ENCODE measurements at regions not wholly inside any gene's neighbourhood (a gene's known extent, or its start where the extent isn't known, plus 50 kb on each side); places are given as distances from the start of the nearest gene placed in this dataset.
"Not testable (repeated sequence)": the region's sequence is repeated elsewhere in the genome, so short reads cannot be mapped to it uniquely, and the experiment has no call there.

DNA sequence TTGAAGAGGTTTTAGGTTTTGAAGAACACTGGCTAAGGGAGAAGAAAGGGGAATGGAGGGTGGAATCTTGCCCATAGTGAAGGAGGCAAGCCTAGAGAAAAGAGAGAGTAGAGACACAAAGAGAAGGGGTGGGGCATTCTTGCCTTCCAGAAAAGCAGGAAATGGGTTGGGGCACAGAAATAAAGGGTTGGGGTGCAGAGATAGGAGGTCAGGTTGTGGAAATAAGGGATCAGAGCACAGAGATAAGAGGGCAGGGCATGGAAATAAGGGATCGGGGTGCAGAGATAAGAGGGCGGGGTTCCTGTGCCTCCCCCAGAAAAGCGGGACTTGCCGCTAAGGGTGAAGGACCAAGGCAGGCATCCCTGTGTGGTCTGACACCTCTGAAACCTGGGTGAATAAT lies 69.9 kb downstream of the ALG1L2 start:
- H3K27me3 ChIP-seq; H3K4me1 ChIP-seq; H3K36me3 ChIP-seq; H3K9me3 ChIP-seq; H3K4me3 ChIP-seq; H3K27ac ChIP-seq; DNase-seq (ENCODE audit: low spot score): not testable (repeated sequence)

DNA sequence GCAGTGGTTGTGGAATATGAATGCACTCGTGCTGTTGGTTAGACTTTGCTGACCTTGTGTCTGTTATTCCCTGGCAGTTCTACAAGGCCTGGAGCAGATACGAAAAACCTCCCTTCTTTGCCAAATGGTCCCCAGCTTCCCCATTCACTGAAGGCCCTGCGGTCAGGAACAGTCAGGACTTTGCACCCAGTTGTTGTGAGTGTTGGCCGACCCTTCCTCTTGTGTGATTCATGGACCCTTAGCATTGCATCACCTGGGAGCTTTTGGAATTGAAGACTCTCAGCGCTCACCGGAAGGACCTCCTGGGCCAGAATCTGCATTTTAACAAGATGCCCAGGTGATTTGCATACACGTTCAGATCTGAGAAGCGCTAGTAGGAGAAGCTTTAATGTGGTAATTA lies 71.6 kb downstream of the ALG1L2 start:
- H3K9me3 ChIP-seq; H3K36me3 ChIP-seq; H3K4me1 ChIP-seq; H3K4me3 ChIP-seq; DNase-seq (ENCODE audit: low spot score); H3K27me3 ChIP-seq; H3K27ac ChIP-seq: not testable (repeated sequence)

DNA sequence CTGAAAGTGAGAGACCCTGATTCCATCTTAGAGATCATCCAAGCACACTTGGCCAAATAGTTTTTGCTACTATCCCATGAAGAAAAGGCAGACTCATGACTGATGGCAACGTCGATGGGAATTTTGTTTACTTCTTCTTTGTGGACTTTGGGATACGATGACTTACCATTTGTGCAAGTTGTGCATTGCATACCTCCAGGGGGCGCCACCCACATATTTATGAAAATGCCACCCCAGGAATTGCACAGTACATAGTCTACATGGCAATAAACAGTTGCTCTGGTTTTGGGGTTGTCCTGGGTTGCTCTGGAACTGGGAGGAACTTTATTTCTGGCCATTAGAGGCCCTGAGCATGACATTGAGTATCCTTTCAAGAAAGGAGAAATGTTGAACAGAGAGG lies 73.8 kb downstream of the ALG1L2 start:
- not testable (repeated sequence) for H3K4me1 ChIP-seq; H3K27me3 ChIP-seq; H3K9me3 ChIP-seq; DNase-seq (ENCODE audit: low spot score); H3K27ac ChIP-seq; H3K4me3 ChIP-seq; H3K36me3 ChIP-seq
- TF ChIP-seq, protein P1, sequence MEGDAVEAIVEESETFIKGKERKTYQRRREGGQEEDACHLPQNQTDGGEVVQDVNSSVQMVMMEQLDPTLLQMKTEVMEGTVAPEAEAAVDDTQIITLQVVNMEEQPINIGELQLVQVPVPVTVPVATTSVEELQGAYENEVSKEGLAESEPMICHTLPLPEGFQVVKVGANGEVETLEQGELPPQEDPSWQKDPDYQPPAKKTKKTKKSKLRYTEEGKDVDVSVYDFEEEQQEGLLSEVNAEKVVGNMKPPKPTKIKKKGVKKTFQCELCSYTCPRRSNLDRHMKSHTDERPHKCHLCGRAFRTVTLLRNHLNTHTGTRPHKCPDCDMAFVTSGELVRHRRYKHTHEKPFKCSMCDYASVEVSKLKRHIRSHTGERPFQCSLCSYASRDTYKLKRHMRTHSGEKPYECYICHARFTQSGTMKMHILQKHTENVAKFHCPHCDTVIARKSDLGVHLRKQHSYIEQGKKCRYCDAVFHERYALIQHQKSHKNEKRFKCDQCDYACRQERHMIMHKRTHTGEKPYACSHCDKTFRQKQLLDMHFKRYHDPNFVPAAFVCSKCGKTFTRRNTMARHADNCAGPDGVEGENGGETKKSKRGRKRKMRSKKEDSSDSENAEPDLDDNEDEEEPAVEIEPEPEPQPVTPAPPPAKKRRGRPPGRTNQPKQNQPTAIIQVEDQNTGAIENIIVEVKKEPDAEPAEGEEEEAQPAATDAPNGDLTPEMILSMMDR (IDR thresholded peaks at IDR 0.05), result peak in 1 of 2 donors; percentile 19

DNA sequence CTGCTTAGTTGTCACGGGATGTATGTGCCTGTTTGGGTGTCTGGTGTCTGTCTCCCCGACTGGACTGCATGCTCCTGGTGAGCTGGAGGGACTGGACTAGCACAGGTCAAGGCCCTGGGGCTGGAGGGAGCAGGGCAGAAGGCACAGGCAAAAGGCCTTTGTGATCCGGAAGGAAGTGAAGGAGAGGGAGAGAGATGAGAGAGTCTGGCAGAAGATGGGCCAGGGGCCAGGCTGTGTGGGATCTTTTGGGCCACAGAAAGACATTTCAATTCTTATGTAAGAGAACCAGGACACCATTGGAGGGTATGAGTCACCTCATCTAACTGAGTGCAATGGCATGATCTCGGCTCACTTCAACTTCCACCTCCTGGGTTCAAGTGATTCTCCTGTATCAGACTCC lies 85.2 kb downstream of the ALG1L2 start:
- H3K27me3 ChIP-seq; H3K4me3 ChIP-seq; H3K27ac ChIP-seq; H3K9me3 ChIP-seq; H3K4me1 ChIP-seq; DNase-seq (ENCODE audit: low spot score); H3K36me3 ChIP-seq: not testable (repeated sequence)

DNA sequence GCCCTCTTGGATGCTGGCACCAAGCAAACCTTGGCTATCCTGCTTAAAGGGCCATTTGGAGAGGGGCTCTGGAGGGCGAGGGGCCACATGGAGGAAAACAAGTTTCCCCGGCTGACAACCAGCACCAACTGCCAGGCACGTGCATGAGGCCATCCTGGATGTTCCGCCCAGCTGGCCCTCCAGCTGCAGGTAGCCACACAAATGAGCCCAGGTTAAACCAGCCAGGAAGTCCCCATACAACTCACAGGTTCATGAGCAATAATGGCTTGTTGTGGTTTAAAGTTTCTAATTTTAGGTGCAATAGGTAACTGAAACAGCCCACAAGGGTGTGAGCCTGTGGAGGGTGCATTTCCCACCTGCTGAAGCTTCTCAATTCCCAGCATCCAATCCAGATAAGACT lies 93.6 kb downstream of the ALG1L2 start:
- not testable (repeated sequence) for H3K4me1 ChIP-seq; H3K4me3 ChIP-seq; DNase-seq (ENCODE audit: low spot score); H3K27me3 ChIP-seq; H3K9me3 ChIP-seq; H3K36me3 ChIP-seq; H3K27ac ChIP-seq

DNA sequence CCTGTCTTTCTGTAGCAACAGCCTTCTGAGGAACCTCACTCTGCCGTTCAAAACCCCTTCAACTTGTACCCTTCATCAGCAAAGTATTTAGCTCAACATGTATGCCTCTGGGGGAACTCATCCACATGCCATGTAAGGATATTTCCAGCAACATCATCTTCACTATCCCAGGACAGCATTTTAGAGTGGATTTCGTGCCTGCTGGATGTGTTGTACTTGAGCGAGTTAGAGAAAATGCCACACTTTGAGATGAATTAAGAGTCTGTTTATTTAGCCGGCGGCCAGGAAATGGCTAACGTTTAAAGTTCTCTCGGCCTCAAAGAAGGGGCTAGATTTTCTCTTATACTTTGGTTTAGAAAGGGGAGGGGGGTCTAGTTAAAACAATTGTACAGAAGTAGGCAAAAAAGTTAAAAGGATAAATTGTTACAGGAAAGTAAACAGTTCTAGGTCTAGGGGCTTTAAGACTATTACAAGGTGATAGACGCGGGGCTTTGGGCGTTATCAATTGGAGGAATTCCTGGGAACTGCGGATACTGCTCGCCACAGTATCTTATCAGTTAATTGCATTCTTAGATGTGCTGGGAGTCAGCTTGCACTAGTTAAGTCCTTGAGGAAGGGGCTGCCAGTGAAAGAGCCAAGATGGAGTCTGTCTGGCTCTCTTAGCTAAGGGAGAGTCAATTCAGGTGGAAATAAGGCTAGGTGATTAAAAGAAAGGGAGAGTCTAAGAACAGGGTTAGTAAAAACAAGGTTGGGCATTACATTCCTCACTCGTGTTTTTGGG lies 95.0 kb downstream of the ALG1L2 start:
- not testable (repeated sequence) for H3K4me1 ChIP-seq; H3K36me3 ChIP-seq; H3K4me3 ChIP-seq; DNase-seq (ENCODE audit: low spot score); H3K27ac ChIP-seq; H3K9me3 ChIP-seq; H3K27me3 ChIP-seq

DNA sequence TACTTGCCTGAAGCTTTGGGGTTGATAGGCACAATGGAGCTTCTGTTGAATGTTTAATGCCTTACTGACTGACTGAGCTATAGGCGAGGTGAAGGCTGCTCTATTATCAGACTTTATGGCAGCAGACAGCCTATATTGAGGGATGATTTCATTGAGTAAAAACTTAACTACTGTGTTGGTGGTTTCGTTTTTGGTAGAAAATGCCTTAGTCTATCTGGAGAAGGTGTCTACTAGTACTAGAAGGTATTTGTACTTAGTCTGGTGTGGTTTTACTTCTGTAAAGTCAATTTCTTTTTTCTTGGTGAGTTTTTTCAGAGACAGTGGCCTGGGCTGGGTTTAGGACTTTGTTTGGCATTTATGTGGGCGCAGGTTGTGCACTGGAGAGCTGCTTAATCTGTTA lies 97.2 kb downstream of the ALG1L2 start:
- H3K27me3 ChIP-seq; H3K9me3 ChIP-seq; H3K4me1 ChIP-seq; DNase-seq (ENCODE audit: low spot score); H3K4me3 ChIP-seq; H3K36me3 ChIP-seq; H3K27ac ChIP-seq: not testable (repeated sequence)

DNA sequence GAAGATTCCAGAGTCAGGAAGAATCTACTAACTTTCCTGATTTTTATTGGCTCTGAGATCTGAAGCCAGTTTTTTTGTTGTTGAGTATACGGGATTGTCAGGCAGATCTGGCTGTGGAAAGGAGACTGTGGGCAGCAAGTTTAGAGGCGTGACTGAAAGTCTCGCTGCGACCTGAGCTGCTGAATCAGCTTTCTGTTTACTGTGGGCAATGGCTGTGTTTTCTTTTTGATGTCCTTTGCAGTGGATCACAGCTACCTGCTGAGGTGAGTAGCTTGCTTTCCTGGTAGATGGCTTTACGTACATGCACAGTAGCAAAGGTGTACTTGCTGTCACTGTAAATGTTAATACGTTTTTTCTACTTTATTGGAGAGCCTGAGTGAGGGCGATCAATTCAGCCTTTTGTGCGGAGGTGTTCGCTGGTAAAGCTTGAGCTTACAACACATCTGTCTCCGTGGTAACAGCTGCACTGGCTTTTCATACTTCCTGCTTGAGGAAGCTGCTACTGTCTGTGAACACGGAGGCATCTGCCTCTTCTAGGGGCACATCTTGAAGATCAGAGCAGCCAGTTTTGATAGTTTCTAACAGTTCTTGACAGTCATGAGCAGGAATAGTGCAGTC lies 97.8 kb downstream of the ALG1L2 start:
- H3K4me1 ChIP-seq, H3K27ac ChIP-seq, H3K27me3 ChIP-seq, H3K9me3 ChIP-seq, H3K36me3 ChIP-seq: not testable (repeated sequence)
- peak overlapping the region; percentile 19 to 24 for H3K4me3 ChIP-seq
- peak; percentile 64 for DNase-seq (ENCODE audit: low spot score)

DNA sequence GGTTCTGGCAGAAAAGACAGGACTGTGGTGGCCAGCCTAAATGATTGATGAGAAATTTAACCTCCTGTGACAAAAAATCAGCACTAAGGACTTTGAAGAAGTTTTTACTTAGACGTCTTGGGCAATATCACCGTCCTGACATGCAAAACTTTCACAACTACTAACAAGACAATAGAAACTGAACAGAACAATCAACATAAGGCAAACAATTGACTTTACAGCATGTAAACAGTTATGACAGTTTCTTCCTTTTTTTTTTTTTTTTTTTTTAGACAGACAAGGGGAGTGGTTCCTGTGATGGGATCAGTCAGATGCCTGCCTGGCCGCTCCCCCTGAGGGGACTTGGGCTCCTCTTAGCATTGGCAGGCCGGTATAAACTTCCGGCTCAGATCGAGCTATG lies 100.8 kb downstream of the ALG1L2 start:
- H3K9me3 ChIP-seq; H3K4me3 ChIP-seq; DNase-seq (ENCODE audit: low spot score); H3K27me3 ChIP-seq; H3K4me1 ChIP-seq; H3K27ac ChIP-seq; H3K36me3 ChIP-seq: not testable (repeated sequence)

DNA sequence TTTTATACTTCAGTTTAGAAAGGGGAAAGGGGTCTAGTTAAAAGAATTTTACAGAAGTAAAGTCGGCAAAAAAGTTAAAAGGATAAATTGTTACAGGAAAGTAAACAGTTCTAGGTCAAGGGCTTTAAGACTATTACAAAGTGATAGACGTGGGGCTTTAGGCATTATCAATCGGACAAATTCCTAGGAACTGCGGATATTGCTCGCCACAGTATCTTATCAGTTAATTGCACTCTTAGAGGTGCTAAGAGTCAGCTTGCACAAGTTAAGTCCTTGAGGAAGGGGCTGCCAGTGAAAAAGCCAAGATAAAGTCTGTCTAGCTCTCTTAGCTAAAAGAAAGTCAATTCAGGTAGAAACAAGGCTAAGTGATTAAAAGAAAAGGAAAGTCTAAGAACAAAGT lies 102.1 kb downstream of the ALG1L2 start:
- H3K9me3 ChIP-seq; H3K27ac ChIP-seq; DNase-seq (ENCODE audit: low spot score); H3K36me3 ChIP-seq; H3K27me3 ChIP-seq; H3K4me1 ChIP-seq; H3K4me3 ChIP-seq: not testable (repeated sequence)

DNA sequence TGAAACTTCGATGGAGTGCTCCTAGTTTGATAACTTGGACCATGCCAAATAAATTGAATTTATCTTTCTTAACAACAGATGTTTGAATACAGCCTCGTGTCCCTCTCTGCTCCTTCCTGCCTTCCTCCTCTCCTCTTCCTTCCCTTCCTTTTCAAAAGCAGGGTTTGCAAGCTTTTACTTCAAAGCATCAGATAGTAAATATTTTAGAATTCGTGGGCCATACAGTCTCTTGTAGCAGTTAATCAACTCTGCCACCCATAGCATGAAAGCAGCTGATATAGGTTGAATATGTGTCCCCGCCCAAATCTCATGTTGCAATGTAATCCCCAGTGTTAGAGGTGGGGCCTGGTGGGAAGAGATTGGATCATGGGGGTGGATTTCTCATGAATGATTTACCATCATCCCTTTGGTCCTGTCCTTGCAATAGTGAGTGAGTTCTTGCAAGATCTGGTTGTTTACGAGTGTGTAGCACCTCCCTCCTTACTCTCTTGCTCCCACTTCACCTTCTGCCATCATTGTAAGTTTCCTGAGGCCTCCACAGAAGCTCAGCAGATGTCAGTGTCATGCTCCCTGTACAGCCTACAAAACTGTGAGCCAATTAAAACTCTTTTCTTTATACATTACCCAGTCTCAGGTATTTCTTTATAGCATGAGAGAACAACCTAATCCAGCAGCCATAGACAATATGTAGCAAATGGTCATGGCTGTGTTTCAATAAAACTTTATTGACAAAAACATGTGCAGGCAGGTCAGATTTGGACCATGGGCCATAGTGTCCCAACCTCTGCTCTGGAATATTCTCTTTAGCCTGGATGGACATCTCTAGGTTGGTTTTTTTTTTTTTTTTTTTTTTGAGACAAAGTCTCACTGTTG lies 102.8 kb downstream of the ALG1L2 start:
- H3K27me3 ChIP-seq; DNase-seq (ENCODE audit: low spot score); H3K4me1 ChIP-seq: not testable (repeated sequence)

DNA sequence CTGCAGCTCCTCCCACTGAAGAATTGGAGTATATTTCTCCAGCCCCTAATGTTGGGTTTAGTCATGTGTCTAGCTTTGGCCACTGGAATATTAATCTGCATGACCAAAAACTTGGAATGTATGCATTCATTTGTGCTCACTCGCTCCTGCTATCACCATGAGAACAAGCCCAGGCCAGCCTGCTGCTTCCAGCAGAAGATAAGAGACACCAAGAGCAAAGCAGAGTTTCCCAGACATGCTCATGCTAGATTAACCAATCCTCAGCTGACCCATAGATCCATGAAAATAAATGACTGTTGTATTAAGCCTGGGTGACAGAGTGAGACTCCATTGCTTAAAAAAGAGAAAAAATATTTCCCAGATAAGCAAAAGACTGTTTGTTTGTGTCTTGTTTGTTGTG lies 119.6 kb downstream of the ALG1L2 start:
- DNase-seq (ENCODE audit: low spot score); H3K4me3 ChIP-seq; H3K36me3 ChIP-seq; H3K4me1 ChIP-seq; H3K27me3 ChIP-seq; H3K27ac ChIP-seq: not testable (repeated sequence)
- peaks cover 0 to 11% of the 10 kb centered on the region in 2 donors for H3K9me3 ChIP-seq

More for the DNA sequence above, 102.8 kb downstream of the ALG1L2 start:
- H3K36me3 ChIP-seq, H3K4me3 ChIP-seq, H3K27ac ChIP-seq, H3K9me3 ChIP-seq: not testable (repeated sequence)

DNA sequence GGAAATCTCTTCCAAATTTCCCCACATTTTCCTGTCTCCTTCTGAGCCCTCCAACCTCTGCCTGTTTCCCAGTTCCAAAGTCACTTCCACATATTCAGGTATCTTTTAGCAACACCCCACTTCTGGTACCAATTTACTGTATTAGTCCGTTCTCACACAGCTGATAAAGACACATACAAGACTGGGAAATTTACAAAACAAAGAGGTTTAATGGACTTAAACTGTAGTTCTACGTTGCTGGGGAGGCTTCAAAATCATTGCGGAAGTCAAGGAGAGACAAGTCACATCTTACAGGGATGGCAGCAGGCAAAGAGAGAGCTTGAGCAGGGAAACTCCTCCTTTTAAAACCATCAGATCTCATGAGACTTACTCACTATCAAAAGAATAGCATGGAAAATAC lies 122.0 kb downstream of the ALG1L2 start:
- H3K9me3 ChIP-seq, result peaks cover 0 to 11% of the 10 kb centered on the region in 2 donors
- H3K4me1 ChIP-seq; H3K27me3 ChIP-seq; H3K4me3 ChIP-seq; H3K36me3 ChIP-seq; DNase-seq (ENCODE audit: low spot score); H3K27ac ChIP-seq: not testable (repeated sequence)

Measured in right atrium auricular region (tissue), 2 donors.